Omental fat pad (tissue), 3 donors: ENCODE measurements at regions not wholly inside any gene's neighbourhood (a gene's known extent, or its start where the extent isn't known, plus 50 kb on each side); places are given as distances from the start of the nearest gene placed in this dataset.
"Not testable (repeated sequence)": the region's sequence is repeated elsewhere in the genome, so short reads cannot be mapped to it uniquely, and the experiment has no call there.

ENCODE experiments used
- ATAC-seq: fragments of 150-250 bp; one replicate; pipeline ENCODE4 v1.9.1; 2016; ENCODE audit warnings: mild to moderate bottlenecking, moderate library complexity; ENCODE audit not compliant: low FRiP score
- DNase-seq: peaks from one replicate; pipeline ENCODE4 v3.0.0-alpha.2; 2019; ENCODE audit warnings: low spot score
- TF ChIP-seq, protein P1 (sequence below), 3 donors: fragments of 450-650 bp; IDR thresholded peaks; one replicate each; pipeline ENCODE4 v1.5.1; 2016 to 2017; ENCODE audit warnings: antibody characterized with exemption in 3 of 3, mild to moderate bottlenecking in 3 of 3, moderate library complexity in 2 of 3

DNA sequence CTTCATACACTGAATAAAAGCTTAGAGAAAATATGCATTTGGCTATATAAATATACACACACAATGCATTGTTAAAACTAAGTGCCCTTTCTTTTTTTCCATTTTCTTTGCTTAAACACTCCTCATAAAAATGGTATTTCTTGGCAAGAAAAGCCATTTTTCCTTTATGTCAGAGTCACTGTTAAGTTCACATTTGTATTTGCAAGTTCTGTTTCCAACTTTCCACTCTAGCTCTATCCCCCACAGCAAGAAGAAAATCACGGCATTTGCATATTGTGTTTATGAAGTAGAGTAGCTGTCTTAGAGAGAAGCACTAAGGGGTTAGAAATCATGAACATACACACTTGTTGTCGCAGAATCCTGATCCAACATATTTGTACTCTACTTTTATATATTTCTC is 662.1 kb upstream of the MEF2C start:
- TF ChIP-seq, protein P1, sequence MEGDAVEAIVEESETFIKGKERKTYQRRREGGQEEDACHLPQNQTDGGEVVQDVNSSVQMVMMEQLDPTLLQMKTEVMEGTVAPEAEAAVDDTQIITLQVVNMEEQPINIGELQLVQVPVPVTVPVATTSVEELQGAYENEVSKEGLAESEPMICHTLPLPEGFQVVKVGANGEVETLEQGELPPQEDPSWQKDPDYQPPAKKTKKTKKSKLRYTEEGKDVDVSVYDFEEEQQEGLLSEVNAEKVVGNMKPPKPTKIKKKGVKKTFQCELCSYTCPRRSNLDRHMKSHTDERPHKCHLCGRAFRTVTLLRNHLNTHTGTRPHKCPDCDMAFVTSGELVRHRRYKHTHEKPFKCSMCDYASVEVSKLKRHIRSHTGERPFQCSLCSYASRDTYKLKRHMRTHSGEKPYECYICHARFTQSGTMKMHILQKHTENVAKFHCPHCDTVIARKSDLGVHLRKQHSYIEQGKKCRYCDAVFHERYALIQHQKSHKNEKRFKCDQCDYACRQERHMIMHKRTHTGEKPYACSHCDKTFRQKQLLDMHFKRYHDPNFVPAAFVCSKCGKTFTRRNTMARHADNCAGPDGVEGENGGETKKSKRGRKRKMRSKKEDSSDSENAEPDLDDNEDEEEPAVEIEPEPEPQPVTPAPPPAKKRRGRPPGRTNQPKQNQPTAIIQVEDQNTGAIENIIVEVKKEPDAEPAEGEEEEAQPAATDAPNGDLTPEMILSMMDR (IDR thresholded peaks at IDR 0.05), result no peak
- no peak for ATAC-seq
- no peak for DNase-seq

DNA sequence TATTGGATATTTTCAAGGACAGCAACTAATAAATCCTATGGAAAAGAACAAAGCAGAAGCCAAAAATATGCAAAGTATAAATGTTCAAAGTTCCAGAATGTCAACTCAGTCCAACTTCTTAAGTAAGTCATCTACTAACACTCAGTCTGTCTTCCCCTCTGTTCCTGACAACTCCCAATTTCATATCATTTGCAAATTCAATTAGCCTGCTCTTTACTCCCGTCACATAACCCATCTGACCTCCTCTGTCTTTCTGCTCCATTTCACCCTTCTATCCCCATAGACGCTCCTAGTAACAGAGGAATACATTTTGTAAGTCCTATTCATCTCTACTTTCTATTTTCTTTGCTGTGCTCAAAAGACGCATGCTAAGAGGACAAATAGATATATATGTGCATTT is 659.8 kb upstream of the MEF2C start:
- TF ChIP-seq, protein P1 (IDR thresholded peaks at IDR 0.05), result no peak
- ATAC-seq (no peak), DNase-seq (no peak)

DNA sequence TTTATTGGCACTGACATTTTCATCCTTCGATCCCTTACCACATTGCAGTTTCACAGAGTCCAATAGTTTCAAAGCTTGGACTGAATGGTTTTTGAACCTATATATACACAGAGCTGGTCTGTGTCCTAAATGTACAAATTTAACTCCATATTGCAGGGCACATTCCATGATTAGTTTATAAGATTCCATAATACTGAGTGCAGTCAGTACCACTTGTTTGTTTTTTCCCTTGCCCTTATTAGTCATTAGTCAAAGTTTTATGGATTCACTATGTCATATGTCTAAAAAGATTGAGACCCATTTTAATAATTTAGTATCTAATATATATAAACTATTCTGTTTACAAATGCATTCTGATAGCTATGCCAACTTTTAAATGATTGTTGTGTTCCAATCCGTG is 654.8 kb upstream of the MEF2C start:
- TF ChIP-seq, protein P1 (IDR thresholded peaks at IDR 0.05), result no peak
- ATAC-seq (no peak), DNase-seq (no peak)

DNA sequence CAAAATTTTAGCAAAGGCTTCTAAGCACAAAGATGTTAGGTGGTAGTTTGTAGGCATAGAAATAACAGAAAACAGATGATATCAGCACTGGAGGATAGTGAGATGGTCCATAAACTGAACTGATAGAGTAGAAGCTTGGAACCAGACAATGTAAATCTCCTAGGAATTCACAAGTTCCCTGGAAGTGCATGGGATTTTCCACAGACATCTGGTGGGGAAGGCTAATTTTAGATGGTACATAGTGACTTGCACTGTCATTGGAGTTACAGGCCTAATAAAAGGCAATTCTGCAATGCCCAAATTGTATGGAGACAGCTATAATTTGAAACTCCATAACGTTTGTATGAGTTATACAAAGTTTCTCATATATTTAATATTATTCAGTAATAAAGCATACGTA is 653.0 kb upstream of the MEF2C start:
- ATAC-seq (no peak), DNase-seq (no peak)
- TF ChIP-seq, protein P1 (IDR thresholded peaks at IDR 0.05), result no peak

DNA sequence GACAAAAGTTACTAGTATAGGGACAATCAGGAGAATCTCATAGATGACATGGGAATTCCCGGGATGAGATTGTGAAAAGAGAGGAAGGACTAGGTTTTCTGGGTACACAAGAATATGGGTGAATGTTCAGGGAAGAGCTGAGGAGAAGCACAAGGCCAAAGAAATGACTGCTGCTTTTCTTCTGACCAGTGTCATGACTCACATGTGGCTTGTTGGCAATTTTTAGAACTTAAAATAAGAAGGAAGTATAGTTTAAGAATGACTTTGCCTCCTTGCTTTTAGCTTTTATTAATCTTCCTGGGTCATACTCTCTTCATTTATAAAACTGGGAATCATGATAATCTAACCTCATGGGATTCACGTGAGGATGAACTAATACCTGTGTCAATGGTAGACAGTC is 652.4 kb upstream of the MEF2C start:
- ATAC-seq, result no peak
- TF ChIP-seq, protein P1 (IDR thresholded peaks at IDR 0.05), result no peak
- no peak for DNase-seq

DNA sequence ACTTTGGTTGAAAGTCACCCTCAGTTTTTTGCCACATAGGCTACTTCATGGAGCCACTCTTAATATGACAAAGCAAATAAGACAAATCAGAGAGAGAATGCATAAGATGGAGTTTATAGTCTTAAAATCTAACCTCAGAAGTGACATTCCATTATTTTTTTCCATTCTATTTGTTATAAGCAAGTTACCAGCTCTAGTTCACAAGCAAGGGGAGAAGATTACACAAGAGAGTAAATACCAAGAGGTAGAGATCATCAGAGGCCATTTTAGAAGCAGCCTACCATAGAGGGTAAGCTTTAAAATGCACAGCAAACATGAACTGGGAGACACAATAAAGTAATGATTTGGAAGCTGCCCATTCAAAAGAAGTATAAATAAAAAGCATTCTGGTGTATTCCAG is 651.3 kb upstream of the MEF2C start:
- no peak for ATAC-seq
- DNase-seq, result no peak
- TF ChIP-seq, protein P1 (IDR thresholded peaks at IDR 0.05), result no peak

DNA sequence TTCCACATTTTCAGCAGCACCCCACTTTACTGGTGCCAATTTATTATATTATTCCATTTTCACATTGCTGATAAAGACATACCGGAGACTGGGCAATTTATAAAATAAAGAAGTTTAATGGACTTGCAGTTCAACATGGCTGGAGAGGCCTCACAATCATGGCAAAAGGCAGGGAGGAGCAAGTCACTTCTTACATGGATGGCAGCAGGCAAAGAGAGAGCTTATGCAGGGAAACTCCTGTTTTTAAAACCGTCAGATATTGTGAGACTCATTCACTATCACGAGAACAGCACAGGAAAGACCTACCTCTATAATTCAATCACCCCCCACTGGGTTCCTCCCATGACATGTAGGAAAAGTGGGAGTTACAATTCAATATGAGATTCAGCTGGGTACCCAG is 641.8 kb upstream of the MEF2C start:
- TF ChIP-seq, protein P1 (IDR thresholded peaks at IDR 0.05), result no peak
- no peak for DNase-seq
- ATAC-seq, result no peak

DNA sequence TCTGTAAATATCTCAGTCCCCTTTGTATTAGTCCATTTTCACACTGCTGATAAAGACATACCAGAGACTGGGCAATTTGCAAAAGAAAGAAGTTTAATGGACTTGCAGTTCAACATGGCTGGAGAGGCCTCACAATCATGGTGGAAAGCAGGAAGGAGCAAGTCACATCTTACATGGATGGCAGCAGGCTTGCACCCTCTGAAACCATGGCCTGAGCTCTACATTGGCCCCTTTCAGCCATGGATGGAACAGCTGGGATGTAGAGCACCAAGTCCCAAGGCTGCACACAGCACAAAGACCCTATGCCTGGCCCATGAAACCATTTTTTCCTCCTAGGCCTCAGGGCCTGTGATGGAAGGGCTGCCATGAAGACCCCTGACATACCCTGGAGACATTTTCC is 640.9 kb upstream of the MEF2C start:
- not testable (repeated sequence) for ATAC-seq, DNase-seq
